Endothelial cell of umbilical vein (primary cell): ENCODE measurements at regions not wholly inside any gene's neighbourhood (a gene's known extent, or its start where the extent isn't known, plus 50 kb on each side); places are given as distances from the start of the nearest gene placed in this dataset.

Source experiments
- BruUV-seq: library from RNA; stranded (reverse); fragments of 400-500 nt; replicated peaks from 2 replicates; lab custom pipeline; 2021; lab: Mats Ljungman, UMichigan
- CTCF ChIA-PET: fragments of 300-600, 350-600 bp; sonication (Branson Sonifier 250); formaldehyde crosslinking; loops from one replicate; lab custom pipeline; 2021; ENCODE audit warnings: antibody characterized with exemption, inconsistent platforms; lab: Charles Lee
- POLR2A ChIA-PET: fragments of 300-600, 350-600 bp; sonication (Branson Sonifier 250); formaldehyde crosslinking; loops from one replicate; lab custom pipeline; 2021; ENCODE audit warnings: antibody characterized with exemption, inconsistent platforms; lab: Charles Lee
- DNase-seq: peaks from one replicate; pipeline ENCODE4 v3.0.0-alpha.2; 2011; ENCODE audit warnings: low read depth, low spot score
- FAIRE-seq: peaks from 2 replicates; lab custom pipeline; 2011; peaks lifted over from hg19 to GRCh38; lab: Jason Lieb, UNC
- H2AFZ ChIP-seq: 2 replicates; pipeline ENCODE4 v1.6.0; 2012; ENCODE audit warnings: low read depth, low read length, control low read depth, inconsistent platforms
- H3K27ac ChIP-seq: 2 replicates; pipeline ENCODE4 v1.5.1; 2011; ENCODE audit warnings: low read depth, mild to moderate bottlenecking, control low read depth, low read length, moderate library complexity; ENCODE audit not compliant: insufficient read depth
- H3K27me3 ChIP-seq, 2 experiments: 2 replicates each; pipeline versions ENCODE4 v1.6.0 to v1.6.1; 2011; ENCODE audit warnings: low read length in 2 of 2, mixed read lengths in 1 of 2; ENCODE audit not compliant: control insufficient read depth in 2 of 2, insufficient read depth in 2 of 2
- H3K36me3 ChIP-seq, 2 experiments: 2 replicates in 1 of 2; 3 replicates in 1 of 2; pipeline ENCODE4 v1.5.1; 2011; ENCODE audit warnings: low read length in 2 of 2, mild to moderate bottlenecking in 1 of 2, moderate library complexity in 1 of 2; ENCODE audit not compliant: control insufficient read depth in 2 of 2, insufficient read depth in 2 of 2; ENCODE audit errors: extremely low read depth in 1 of 2
- H3K4me1 ChIP-seq: 3 replicates; pipeline ENCODE4 v1.5.1; 2011; ENCODE audit warnings: mild to moderate bottlenecking, low read length; ENCODE audit not compliant: control insufficient read depth, insufficient read depth; ENCODE audit errors: extremely low read depth
- H3K4me2 ChIP-seq: 2 replicates; pipeline ENCODE4 v1.6.1; 2011; ENCODE audit warnings: low read length, control low read depth, mixed read lengths; ENCODE audit not compliant: insufficient read depth
- H3K4me3 ChIP-seq, 3 experiments: fragments of 200-600 bp in 1 of 3; sonication (generic), shearing (Covaris generic) in 1 of 3; replicated peaks in 1 of 3; 2 replicates each; pipeline ENCODE4 v1.5.1; 2011 to 2016; ENCODE audit warnings: control low read depth in 3 of 3, low read length in 3 of 3, mild to moderate bottlenecking in 2 of 3, inconsistent platforms in 1 of 3, low read depth in 1 of 3, moderate library complexity in 1 of 3; ENCODE audit not compliant: insufficient read depth in 1 of 3
- H3K79me2 ChIP-seq: 2 replicates; pipeline ENCODE4 v1.6.0; 2012; ENCODE audit warnings: low read length, inconsistent platforms; ENCODE audit not compliant: control insufficient read depth, insufficient read depth
- H3K9ac ChIP-seq: replicated peaks from 2 replicates; pipeline ENCODE3; 2011; ENCODE audit warnings: low read length, control low read depth; ENCODE audit not compliant: insufficient read depth; ENCODE audit errors: extremely low read depth
- H3K9me1 ChIP-seq: replicated peaks from 3 replicates; pipeline ENCODE4 v1.6.0; 2011; ENCODE audit warnings: mild to moderate bottlenecking, low read length; ENCODE audit not compliant: control insufficient read depth, insufficient read depth; ENCODE audit errors: extremely low read depth
- H3K9me3 ChIP-seq: replicated peaks from 2 replicates; pipeline ENCODE4 v1.5.1; 2012; ENCODE audit warnings: low read length, inconsistent platforms; ENCODE audit not compliant: control insufficient read depth, insufficient read depth
- H4K20me1 ChIP-seq: replicated peaks from 2 replicates; pipeline ENCODE3; 2011; ENCODE audit warnings: mild to moderate bottlenecking, low read length; ENCODE audit not compliant: control insufficient read depth, insufficient read depth; ENCODE audit errors: extremely low read depth
- EZH2 ChIP-seq: IDR thresholded peaks from 2 replicates; pipeline ENCODE4 v1.6.1; 2012; ENCODE audit warnings: borderline replicate concordance, low read depth, mild to moderate bottlenecking, moderate library complexity, low read length, inconsistent platforms; ENCODE audit not compliant: severe bottlenecking
- FOS ChIP-seq: IDR thresholded peaks from 2 replicates; pipeline ENCODE4 v1.6.1; 2011; ENCODE audit warnings: mild to moderate bottlenecking, low read length, moderate library complexity, borderline replicate concordance; ENCODE audit not compliant: insufficient read depth
- GATA2 ChIP-seq: IDR thresholded peaks from 2 replicates; pipeline ENCODE4 v1.7.0; 2011; ENCODE audit warnings: low read depth, mild to moderate bottlenecking, moderate library complexity, mixed read lengths, low read length; ENCODE audit not compliant: insufficient read length, insufficient read depth
- JUN ChIP-seq: IDR thresholded peaks from 2 replicates; pipeline ENCODE4 v1.6.1; 2011; ENCODE audit warnings: borderline replicate concordance, low read depth; ENCODE audit not compliant: insufficient read length, insufficient read depth
- MYC ChIP-seq: IDR thresholded peaks from one replicate; pipeline ENCODE4 v1.6.1; 2011; ENCODE audit warnings: mild to moderate bottlenecking, low read depth, low read length
- POLR2A ChIP-seq: IDR thresholded peaks from 2 replicates; pipeline ENCODE4 v1.6.1; 2012; ENCODE audit warnings: low read depth, mild to moderate bottlenecking, control low read depth, low read length
- POLR2AphosphoS5 ChIP-seq: IDR thresholded peaks from 2 replicates; pipeline ENCODE4 v1.6.1; 2012; ENCODE audit warnings: low read depth, mild to moderate bottlenecking, control low read depth, low read length, moderate library complexity; ENCODE audit not compliant: insufficient read depth
- dilution Hi-C: fragments of 300-500 bp; cut with MboI; formaldehyde crosslinking; loops from one replicate; pipeline ENCODE4 v1.15.0; 2019; ENCODE audit warnings: low sequenced_read_pairs; ENCODE audit not compliant: extremely low pct_ligation_motif_present
- intact Hi-C: fragments of 100-400 bp; cut with micrococcal nuclease; formaldehyde crosslinking; loops from one replicate; pipeline ENCODE4 v1.10.0; 2022
- TF ChIP-seq, protein P1 (sequence below), 2 donors: IDR thresholded peaks; 1 replicate in 1 of 2; 2 replicates in 1 of 2; pipeline ENCODE4 v1.5.1; 2011; ENCODE audit warnings: low read length in 2 of 2, mild to moderate bottlenecking in 2 of 2, moderate library complexity in 2 of 2, control low read depth in 1 of 2, inconsistent platforms in 1 of 2, low read depth in 1 of 2; ENCODE audit not compliant: insufficient read depth in 1 of 2; ENCODE audit errors: extremely low read depth in 1 of 2
- TF ChIP-seq, protein P2 (sequence below): IDR thresholded peaks from 2 replicates; pipeline ENCODE4 v1.6.1; 2011; ENCODE audit not compliant: insufficient read depth, insufficient read length

DNA sequence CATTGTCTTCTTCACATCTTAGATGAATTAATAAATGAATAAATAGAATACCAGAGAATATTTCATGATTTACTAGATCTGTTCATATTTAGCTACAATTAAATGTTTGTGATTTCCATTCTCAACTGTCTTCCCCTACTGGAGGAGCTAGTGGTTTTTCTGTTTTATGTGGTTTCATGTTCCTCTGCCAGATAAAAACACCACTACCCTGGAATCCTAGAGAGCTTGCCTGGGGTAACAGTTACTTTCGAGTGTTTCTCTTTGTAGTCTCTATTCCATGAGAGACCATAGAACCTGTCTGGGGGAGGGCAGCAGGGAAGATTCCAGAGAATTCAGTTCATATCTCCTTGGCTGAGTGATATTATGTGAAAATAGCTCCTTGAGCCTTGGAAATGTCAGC lies 349.2 kb downstream of the INSIG2 start:
- Histone ChIP-seq H3K27ac (no peak overlapping the region), H3K79me2 (no peaks in the 10 kb centered on the region), H3K27me3 (no peaks in the 10 kb centered on the region), H3K9me3 (no peaks in the 10 kb centered on the region), H3K9ac (no peak overlapping the region), H3K4me2 (no peak overlapping the region), H4K20me1 (no peaks in the 10 kb centered on the region), H3K9me1 (no peaks in the 10 kb centered on the region), H3K4me1 (no peaks in the 10 kb centered on the region), H3K36me3 (no peaks in the 10 kb centered on the region), H2AFZ (no peak overlapping the region), H3K4me3 (no peak overlapping the region)
- intact Hi-C loops = no loop called here
- no peak for TF ChIP-seq POLR2AphosphoS5
- no peak for FAIRE-seq
- CTCF ChIA-PET = no interaction called here
- dilution Hi-C loops = no loop called here
- no TSS peak for BruUV-seq
- DNase-seq = no peak
- POLR2A ChIA-PET = no interaction called here

DNA sequence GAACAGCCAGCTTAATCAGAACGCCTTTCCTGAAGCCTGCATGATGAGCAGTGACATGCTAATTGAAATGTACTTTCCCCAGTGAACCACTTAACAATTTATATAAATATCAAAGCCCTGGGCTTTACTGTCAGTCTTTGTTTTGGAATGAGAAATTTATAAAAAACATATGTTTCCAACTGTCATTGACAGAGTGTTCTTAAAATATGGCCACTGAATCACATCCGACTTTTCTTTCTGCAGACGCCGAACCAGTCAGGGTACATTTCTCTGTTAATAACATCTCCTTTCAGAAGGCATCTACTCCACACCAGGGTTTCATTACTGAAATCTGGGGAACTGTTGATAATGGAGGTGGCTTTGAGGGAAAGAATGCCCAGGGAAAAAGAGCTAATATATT lies 343.7 kb downstream of the INSIG2 start:
- H3K27ac ChIP-seq = no peak overlapping the region
- CTCF ChIA-PET = no interaction called here
- no peak for TF ChIP-seq GATA2
- TF ChIP-seq JUN = no peak
- no peak for TF ChIP-seq MYC
- TF ChIP-seq POLR2AphosphoS5 = no peak
- no peak for TF ChIP-seq POLR2A
- TF ChIP-seq, protein P1, sequence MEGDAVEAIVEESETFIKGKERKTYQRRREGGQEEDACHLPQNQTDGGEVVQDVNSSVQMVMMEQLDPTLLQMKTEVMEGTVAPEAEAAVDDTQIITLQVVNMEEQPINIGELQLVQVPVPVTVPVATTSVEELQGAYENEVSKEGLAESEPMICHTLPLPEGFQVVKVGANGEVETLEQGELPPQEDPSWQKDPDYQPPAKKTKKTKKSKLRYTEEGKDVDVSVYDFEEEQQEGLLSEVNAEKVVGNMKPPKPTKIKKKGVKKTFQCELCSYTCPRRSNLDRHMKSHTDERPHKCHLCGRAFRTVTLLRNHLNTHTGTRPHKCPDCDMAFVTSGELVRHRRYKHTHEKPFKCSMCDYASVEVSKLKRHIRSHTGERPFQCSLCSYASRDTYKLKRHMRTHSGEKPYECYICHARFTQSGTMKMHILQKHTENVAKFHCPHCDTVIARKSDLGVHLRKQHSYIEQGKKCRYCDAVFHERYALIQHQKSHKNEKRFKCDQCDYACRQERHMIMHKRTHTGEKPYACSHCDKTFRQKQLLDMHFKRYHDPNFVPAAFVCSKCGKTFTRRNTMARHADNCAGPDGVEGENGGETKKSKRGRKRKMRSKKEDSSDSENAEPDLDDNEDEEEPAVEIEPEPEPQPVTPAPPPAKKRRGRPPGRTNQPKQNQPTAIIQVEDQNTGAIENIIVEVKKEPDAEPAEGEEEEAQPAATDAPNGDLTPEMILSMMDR (IDR thresholded peaks at IDR 0.05; ENCODE audit: extremely low read depth in 1 of 2, insufficient read depth in 1 of 2, low read depth in 1 of 2, low read length in 2 of 2) = no peak
- TF ChIP-seq, protein P2, sequence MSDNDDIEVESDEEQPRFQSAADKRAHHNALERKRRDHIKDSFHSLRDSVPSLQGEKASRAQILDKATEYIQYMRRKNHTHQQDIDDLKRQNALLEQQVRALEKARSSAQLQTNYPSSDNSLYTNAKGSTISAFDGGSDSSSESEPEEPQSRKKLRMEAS = no peak
- TF ChIP-seq EZH2 = no peak
- no peak for TF ChIP-seq FOS

More for the DNA sequence above, 343.7 kb downstream of the INSIG2 start:
- no peaks in the 10 kb centered on the region for H3K27me3 ChIP-seq
- BruUV-seq = no TSS peak
- H3K4me3 ChIP-seq = no peak overlapping the region
- H3K9me3 ChIP-seq = no peaks in the 10 kb centered on the region
- no peaks in the 10 kb centered on the region for H3K79me2 ChIP-seq
- DNase-seq = no peak
- dilution Hi-C loops (no loop called here), intact Hi-C loops (no loop called here)
- no peak overlapping the region for H3K4me2 ChIP-seq
- H4K20me1 ChIP-seq = no peaks in the 10 kb centered on the region
- no peak overlapping the region for H2AFZ ChIP-seq
- no peaks in the 10 kb centered on the region for H3K36me3 ChIP-seq
- POLR2A ChIA-PET = no interaction called here
- no peaks in the 10 kb centered on the region for H3K4me1 ChIP-seq
- H3K9ac ChIP-seq = no peak overlapping the region
- no peaks in the 10 kb centered on the region for H3K9me1 ChIP-seq
- FAIRE-seq = no peak
